NT2/D1 (cell line): ENCODE measurements at regions not wholly inside any gene's neighbourhood (a gene's known extent, or its start where the extent isn't known, plus 50 kb on each side); places are given as distances from the start of the nearest gene placed in this dataset.

Experiments used
- YY1 ChIP-seq: IDR thresholded peaks from 2 replicates; pipeline ENCODE4 v1.6.1; 2011; ENCODE audit not compliant: insufficient read length, insufficient read depth
- ZNF274 ChIP-seq: IDR thresholded peaks from 2 replicates; pipeline ENCODE4 v1.6.1; 2011; ENCODE audit warnings: mild to moderate bottlenecking, low read depth, low read length

- no peak for TF ChIP-seq YY1
- TF ChIP-seq ZNF274, result no peak
These were observed 139.4 kb upstream of the PHYHIPL start for GRCh38 chr10:59037018-59037389.
